ENCODE measurements at regions not wholly inside any gene's neighbourhood (a gene's known extent, or its start where the extent isn't known, plus 50 kb on each side); places are given as distances from the start of the nearest gene placed in this dataset.

- H3K4me3 ChIP-seq, result no peak overlapping the region
- H3K36me3 ChIP-seq, result no peaks in the 10 kb centered on the region
- H3K27me3 ChIP-seq, result no peaks in the 10 kb centered on the region
- no peaks in the 10 kb centered on the region for H3K9me3 ChIP-seq
- in situ Hi-C loops (cut with MboI; ENCODE audit: low sequenced_read_pairs in 4 of 4), result loop anchor here in 1 of 4 donors (25.0 kb wide), 1 partner anchor 315 kb away; no protein-coding TSS in a partner anchor
- ATAC-seq, result no peak
- no peak for DNase-seq
- H3K27ac ChIP-seq, result no peak overlapping the region
- no peak for TF ChIP-seq POLR2A (IDR thresholded peaks at IDR 0.05)
- TF ChIP-seq, protein P1, sequence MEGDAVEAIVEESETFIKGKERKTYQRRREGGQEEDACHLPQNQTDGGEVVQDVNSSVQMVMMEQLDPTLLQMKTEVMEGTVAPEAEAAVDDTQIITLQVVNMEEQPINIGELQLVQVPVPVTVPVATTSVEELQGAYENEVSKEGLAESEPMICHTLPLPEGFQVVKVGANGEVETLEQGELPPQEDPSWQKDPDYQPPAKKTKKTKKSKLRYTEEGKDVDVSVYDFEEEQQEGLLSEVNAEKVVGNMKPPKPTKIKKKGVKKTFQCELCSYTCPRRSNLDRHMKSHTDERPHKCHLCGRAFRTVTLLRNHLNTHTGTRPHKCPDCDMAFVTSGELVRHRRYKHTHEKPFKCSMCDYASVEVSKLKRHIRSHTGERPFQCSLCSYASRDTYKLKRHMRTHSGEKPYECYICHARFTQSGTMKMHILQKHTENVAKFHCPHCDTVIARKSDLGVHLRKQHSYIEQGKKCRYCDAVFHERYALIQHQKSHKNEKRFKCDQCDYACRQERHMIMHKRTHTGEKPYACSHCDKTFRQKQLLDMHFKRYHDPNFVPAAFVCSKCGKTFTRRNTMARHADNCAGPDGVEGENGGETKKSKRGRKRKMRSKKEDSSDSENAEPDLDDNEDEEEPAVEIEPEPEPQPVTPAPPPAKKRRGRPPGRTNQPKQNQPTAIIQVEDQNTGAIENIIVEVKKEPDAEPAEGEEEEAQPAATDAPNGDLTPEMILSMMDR (IDR thresholded peaks at IDR 0.05 in 4 of 5, conservative IDR thresholded peaks at IDR 0.05 in 1 of 5), result no peak
- intact Hi-C loops (cut with DNase I; ENCODE audit: low total_unique reads), result no loop called here
- no peaks in the 10 kb centered on the region for H3K4me1 ChIP-seq
Observed at GRCh38 chr6:71197780-71198179, 90.8 kb upstream of the OGFRL1 start.

GRCh38 chr6:71198908-71199307 is 89.7 kb upstream of the OGFRL1 start:
- H3K9me3 ChIP-seq, result no peaks in the 10 kb centered on the region
- no peaks in the 10 kb centered on the region for H3K4me1 ChIP-seq
- DNase-seq (no peak), ATAC-seq (no peak)
- intact Hi-C loops (cut with DNase I; ENCODE audit: low total_unique reads), result no loop called here
- H3K27me3 ChIP-seq, result no peaks in the 10 kb centered on the region
- H3K27ac ChIP-seq, result no peak overlapping the region
- in situ Hi-C loops (cut with MboI; ENCODE audit: low sequenced_read_pairs in 4 of 4), result loop anchor here in 1 of 4 donors (25.0 kb wide), 1 partner anchor 313 kb away; no protein-coding TSS in a partner anchor
- TF ChIP-seq, protein P1 (IDR thresholded peaks at IDR 0.05 in 4 of 5, conservative IDR thresholded peaks at IDR 0.05 in 1 of 5), result no peak
- no peak for TF ChIP-seq POLR2A (IDR thresholded peaks at IDR 0.05)
- no peak overlapping the region for H3K4me3 ChIP-seq
- H3K36me3 ChIP-seq, result no peaks in the 10 kb centered on the region

DNA sequence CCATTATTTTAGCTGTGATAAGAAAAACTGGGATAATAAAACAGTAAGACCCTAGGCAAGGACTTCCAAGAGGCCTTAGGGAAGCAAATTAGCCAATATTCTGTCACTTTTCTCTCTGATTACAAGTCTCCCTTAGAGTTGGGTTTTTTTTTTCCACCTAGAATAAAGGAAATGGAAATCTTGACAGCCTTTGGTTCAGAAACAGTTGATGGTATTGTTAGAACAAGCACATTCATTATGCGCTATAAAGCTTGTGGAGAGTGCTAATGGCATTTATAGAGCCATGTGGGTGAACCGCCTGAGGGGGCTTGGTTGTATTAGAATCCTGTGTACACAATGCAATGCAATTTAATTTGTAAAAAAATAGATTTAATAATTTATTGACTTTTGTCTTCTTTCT is 88.9 kb upstream of the OGFRL1 start:
- Histone ChIP-seq H3K9me3 (no peaks in the 10 kb centered on the region), H3K36me3 (no peaks in the 10 kb centered on the region), H3K4me3 (no peak overlapping the region), H3K27ac (no peak overlapping the region), H3K4me1 (no peaks in the 10 kb centered on the region), H3K27me3 (no peaks in the 10 kb centered on the region)
- in situ Hi-C loops (cut with MboI; ENCODE audit: low sequenced_read_pairs in 4 of 4), result loop anchor here in 1 of 4 donors (25.0 kb wide), 1 partner anchor 313 kb away; no protein-coding TSS in a partner anchor
- intact Hi-C loops (cut with DNase I; ENCODE audit: low total_unique reads), result no loop called here
- ATAC-seq, result no peak
- TF ChIP-seq, protein P1 (IDR thresholded peaks at IDR 0.05 in 4 of 5, conservative IDR thresholded peaks at IDR 0.05 in 1 of 5), result no peak
- TF ChIP-seq POLR2A (IDR thresholded peaks at IDR 0.05), result no peak
- DNase-seq, result no peak

DNA sequence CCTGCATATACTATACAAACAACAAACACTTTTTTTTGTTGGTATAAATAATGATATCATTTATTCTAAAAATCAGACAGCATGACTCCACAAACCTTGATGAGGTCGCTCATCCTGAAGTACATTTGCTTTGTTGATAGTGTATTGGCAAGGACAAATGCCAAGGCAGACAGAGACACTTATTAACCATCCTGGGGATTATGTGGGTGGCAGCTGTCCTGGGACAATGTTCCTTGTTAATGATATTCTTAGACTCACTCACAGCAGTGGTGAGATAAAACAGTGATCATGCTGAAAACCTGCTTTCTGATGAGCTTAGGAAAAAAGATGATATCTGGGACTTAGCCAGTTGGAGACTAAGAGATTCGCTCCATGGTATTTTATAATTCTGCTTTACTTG is 85.4 kb upstream of the OGFRL1 start:
- TF ChIP-seq POLR2A (IDR thresholded peaks at IDR 0.05), result no peak
- TF ChIP-seq, protein P1 (IDR thresholded peaks at IDR 0.05 in 4 of 5, conservative IDR thresholded peaks at IDR 0.05 in 1 of 5), result no peak
- in situ Hi-C loops (cut with MboI; ENCODE audit: low sequenced_read_pairs in 4 of 4), result no loop called here
- DNase-seq, result no peak
- Histone ChIP-seq H3K27me3 (no peaks in the 10 kb centered on the region), H3K9me3 (no peaks in the 10 kb centered on the region), H3K4me3 (no peak overlapping the region), H3K4me1 (no peaks in the 10 kb centered on the region), H3K27ac (no peak overlapping the region), H3K36me3 (no peaks in the 10 kb centered on the region)
- ATAC-seq, result no peak
- intact Hi-C loops (cut with DNase I; ENCODE audit: low total_unique reads), result no loop called here

GRCh38 chr6:71204741-71205140 is 83.9 kb upstream of the OGFRL1 start:
- Histone ChIP-seq H3K36me3 (no peaks in the 10 kb centered on the region), H3K27me3 (no peaks in the 10 kb centered on the region), H3K27ac (no peak overlapping the region), H3K4me1 (no peaks in the 10 kb centered on the region), H3K9me3 (no peaks in the 10 kb centered on the region), H3K4me3 (no peak overlapping the region)
- in situ Hi-C loops (cut with MboI; ENCODE audit: low sequenced_read_pairs in 4 of 4), result no loop called here
- ATAC-seq, result no peak
- intact Hi-C loops (cut with DNase I; ENCODE audit: low total_unique reads), result no loop called here
- DNase-seq, result no peak
- no peak for TF ChIP-seq POLR2A (IDR thresholded peaks at IDR 0.05)
- TF ChIP-seq, protein P1 (IDR thresholded peaks at IDR 0.05 in 4 of 5, conservative IDR thresholded peaks at IDR 0.05 in 1 of 5), result no peak
